ENCODE measurements at regions not wholly inside any gene's neighbourhood (a gene's known extent, or its start where the extent isn't known, plus 50 kb on each side); places are given as distances from the start of the nearest gene placed in this dataset.

- TF ChIP-seq NFIC (IDR thresholded peaks at IDR 0.05) (no peak), TAF1 (IDR thresholded peaks at IDR 0.05; ENCODE audit: low read depth) (no peak), YY1 (IDR thresholded peaks at IDR 0.05; ENCODE audit: low read depth) (no peak), TEAD4 (IDR thresholded peaks at IDR 0.05) (no peak), FOXM1 (IDR thresholded peaks at IDR 0.05; ENCODE audit: borderline replicate concordance, low read depth) (no peak)
- TF ChIP-seq, protein P1, sequence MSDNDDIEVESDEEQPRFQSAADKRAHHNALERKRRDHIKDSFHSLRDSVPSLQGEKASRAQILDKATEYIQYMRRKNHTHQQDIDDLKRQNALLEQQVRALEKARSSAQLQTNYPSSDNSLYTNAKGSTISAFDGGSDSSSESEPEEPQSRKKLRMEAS (IDR thresholded peaks at IDR 0.05), result no peak
Observed at GRCh38 chr7:91463330-91463729, 199.1 kb downstream of the FZD1 start.

DNA sequence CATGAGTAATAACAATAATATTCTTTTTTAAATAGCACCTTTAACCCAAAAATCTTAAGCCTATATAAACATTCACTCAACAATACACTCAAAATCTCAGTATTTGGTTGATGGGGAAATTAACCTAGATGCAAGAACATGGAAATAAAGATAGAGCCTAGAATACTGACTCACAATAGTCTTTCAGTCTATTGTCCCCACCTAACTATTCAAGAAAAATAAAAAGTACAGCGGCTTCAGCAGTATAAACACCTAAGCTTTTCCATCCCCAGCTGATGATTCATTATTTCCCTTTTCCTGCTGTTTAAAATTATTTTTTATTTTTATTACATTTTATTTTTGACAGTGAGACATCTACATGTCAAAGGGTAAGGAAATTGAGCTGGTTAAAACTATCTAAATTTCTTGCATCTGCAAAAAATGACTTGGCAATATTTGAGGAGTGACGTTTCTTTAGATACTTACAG is 201.4 kb downstream of the FZD1 start:
- no peak for TF ChIP-seq YY1 (IDR thresholded peaks at IDR 0.05; ENCODE audit: low read depth)
- TF ChIP-seq RAD21 (IDR thresholded peaks at IDR 0.05; ENCODE audit: low read depth), result no peak

DNA sequence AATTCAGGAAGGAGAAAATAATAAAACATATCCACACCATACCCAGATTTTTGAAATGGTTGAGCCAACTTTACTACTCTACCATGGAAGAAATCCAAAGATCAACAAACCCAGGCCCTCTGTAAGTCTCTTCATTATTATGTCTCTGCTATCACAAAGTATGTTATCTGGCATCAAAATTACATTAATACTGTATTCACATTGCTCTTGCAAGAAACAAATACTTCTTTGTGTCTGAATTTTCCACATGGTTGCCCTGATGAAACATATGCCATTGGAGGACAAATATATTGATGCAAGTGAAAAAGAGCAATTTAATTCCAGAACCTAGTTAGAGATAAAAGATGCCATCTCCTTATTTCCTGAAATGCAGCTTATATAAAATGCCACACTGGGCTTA is 204.0 kb downstream of the FZD1 start:
- TF ChIP-seq TCF12 (IDR thresholded peaks at IDR 0.05; ENCODE audit: low read depth) (no peak), CREB1 (IDR thresholded peaks at IDR 0.05; ENCODE audit: low read depth) (no peak), ZBTB7A (IDR thresholded peaks at IDR 0.05; ENCODE audit: low read depth) (no peak), NFIC (IDR thresholded peaks at IDR 0.05) (no peak), FOXM1 (IDR thresholded peaks at IDR 0.05; ENCODE audit: borderline replicate concordance, low read depth) (no peak), EGR1 (IDR thresholded peaks at IDR 0.05) (no peak), TEAD4 (IDR thresholded peaks at IDR 0.05) (no peak), YY1 (IDR thresholded peaks at IDR 0.05; ENCODE audit: low read depth) (no peak), CEBPB (IDR thresholded peaks at IDR 0.05) (no peak), USF1 (IDR thresholded peaks at IDR 0.05) (no peak), EP300 (IDR thresholded peaks at IDR 0.05; ENCODE audit: borderline replicate concordance) (no peak), TAF1 (IDR thresholded peaks at IDR 0.05; ENCODE audit: low read depth) (no peak), RAD21 (IDR thresholded peaks at IDR 0.05; ENCODE audit: low read depth) (no peak)
- TF ChIP-seq, protein P1 (IDR thresholded peaks at IDR 0.05), result no peak
- TF ChIP-seq, protein P2, sequence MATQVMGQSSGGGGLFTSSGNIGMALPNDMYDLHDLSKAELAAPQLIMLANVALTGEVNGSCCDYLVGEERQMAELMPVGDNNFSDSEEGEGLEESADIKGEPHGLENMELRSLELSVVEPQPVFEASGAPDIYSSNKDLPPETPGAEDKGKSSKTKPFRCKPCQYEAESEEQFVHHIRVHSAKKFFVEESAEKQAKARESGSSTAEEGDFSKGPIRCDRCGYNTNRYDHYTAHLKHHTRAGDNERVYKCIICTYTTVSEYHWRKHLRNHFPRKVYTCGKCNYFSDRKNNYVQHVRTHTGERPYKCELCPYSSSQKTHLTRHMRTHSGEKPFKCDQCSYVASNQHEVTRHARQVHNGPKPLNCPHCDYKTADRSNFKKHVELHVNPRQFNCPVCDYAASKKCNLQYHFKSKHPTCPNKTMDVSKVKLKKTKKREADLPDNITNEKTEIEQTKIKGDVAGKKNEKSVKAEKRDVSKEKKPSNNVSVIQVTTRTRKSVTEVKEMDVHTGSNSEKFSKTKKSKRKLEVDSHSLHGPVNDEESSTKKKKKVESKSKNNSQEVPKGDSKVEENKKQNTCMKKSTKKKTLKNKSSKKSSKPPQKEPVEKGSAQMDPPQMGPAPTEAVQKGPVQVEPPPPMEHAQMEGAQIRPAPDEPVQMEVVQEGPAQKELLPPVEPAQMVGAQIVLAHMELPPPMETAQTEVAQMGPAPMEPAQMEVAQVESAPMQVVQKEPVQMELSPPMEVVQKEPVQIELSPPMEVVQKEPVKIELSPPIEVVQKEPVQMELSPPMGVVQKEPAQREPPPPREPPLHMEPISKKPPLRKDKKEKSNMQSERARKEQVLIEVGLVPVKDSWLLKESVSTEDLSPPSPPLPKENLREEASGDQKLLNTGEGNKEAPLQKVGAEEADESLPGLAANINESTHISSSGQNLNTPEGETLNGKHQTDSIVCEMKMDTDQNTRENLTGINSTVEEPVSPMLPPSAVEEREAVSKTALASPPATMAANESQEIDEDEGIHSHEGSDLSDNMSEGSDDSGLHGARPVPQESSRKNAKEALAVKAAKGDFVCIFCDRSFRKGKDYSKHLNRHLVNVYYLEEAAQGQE (IDR thresholded peaks at IDR 0.05; ENCODE audit: low read depth), result no peak

- no peak for TF ChIP-seq TCF12 (IDR thresholded peaks at IDR 0.05; ENCODE audit: low read depth)
- no peak for TF ChIP-seq EP300 (IDR thresholded peaks at IDR 0.05; ENCODE audit: borderline replicate concordance)
- no peak for TF ChIP-seq ZBTB7A (IDR thresholded peaks at IDR 0.05; ENCODE audit: low read depth)
- no peak for TF ChIP-seq EGR1 (IDR thresholded peaks at IDR 0.05)
- no peak for TF ChIP-seq USF1 (IDR thresholded peaks at IDR 0.05)
- TF ChIP-seq CREB1 (IDR thresholded peaks at IDR 0.05; ENCODE audit: low read depth), result no peak
- no peak for TF ChIP-seq CEBPB (IDR thresholded peaks at IDR 0.05)
- no peak for TF ChIP-seq NFIC (IDR thresholded peaks at IDR 0.05)
- no peak for TF ChIP-seq FOXM1 (IDR thresholded peaks at IDR 0.05; ENCODE audit: borderline replicate concordance, low read depth)
- TF ChIP-seq TAF1 (IDR thresholded peaks at IDR 0.05; ENCODE audit: low read depth), result no peak
- TF ChIP-seq, protein P1 (IDR thresholded peaks at IDR 0.05), result no peak
- TF ChIP-seq YY1 (IDR thresholded peaks at IDR 0.05; ENCODE audit: low read depth), result no peak
- TF ChIP-seq, protein P2 (IDR thresholded peaks at IDR 0.05; ENCODE audit: low read depth), result no peak
- no peak for TF ChIP-seq RAD21 (IDR thresholded peaks at IDR 0.05; ENCODE audit: low read depth)
- TF ChIP-seq TEAD4 (IDR thresholded peaks at IDR 0.05), result no peak
Observed at GRCh38 chr7:91473619-91474018, 209.4 kb downstream of the FZD1 start.

DNA sequence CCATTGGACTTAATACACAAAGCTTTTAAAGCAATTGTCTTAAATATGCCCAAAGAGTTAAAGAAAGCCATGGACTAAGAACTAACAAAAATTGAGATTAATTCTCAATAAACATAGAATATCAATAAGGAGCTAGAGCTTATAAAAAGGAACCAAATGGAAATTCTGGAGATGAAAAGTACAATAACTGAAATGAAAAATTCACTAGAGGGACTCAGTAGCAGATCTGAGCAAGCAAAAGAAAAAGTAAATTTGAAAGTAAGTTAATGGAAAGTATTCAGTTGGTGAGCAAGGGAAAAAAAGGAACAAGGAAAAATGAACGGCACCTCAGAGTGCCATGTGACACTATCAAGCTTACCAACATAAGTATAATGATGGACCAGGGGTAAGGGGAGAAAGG is 209.8 kb downstream of the FZD1 start:
- no peak for TF ChIP-seq EGR1 (IDR thresholded peaks at IDR 0.05)
- no peak for TF ChIP-seq NFIC (IDR thresholded peaks at IDR 0.05)
- TF ChIP-seq YY1 (IDR thresholded peaks at IDR 0.05; ENCODE audit: low read depth), result no peak
- no peak for TF ChIP-seq FOXM1 (IDR thresholded peaks at IDR 0.05; ENCODE audit: borderline replicate concordance, low read depth)
- no peak for TF ChIP-seq TEAD4 (IDR thresholded peaks at IDR 0.05)
- no peak for TF ChIP-seq TAF1 (IDR thresholded peaks at IDR 0.05; ENCODE audit: low read depth)
- TF ChIP-seq, protein P1 (IDR thresholded peaks at IDR 0.05), result no peak
- TF ChIP-seq RAD21 (IDR thresholded peaks at IDR 0.05; ENCODE audit: low read depth), result no peak
- TF ChIP-seq CEBPB (IDR thresholded peaks at IDR 0.05), result no peak
- TF ChIP-seq EP300 (IDR thresholded peaks at IDR 0.05; ENCODE audit: borderline replicate concordance), result no peak
- TF ChIP-seq TCF12 (IDR thresholded peaks at IDR 0.05; ENCODE audit: low read depth), result no peak
- TF ChIP-seq USF1 (IDR thresholded peaks at IDR 0.05), result no peak
- TF ChIP-seq ZBTB7A (IDR thresholded peaks at IDR 0.05; ENCODE audit: low read depth), result no peak
- TF ChIP-seq CREB1 (IDR thresholded peaks at IDR 0.05; ENCODE audit: low read depth), result no peak
- TF ChIP-seq, protein P2 (IDR thresholded peaks at IDR 0.05; ENCODE audit: low read depth), result no peak

All from Ishikawa (cell line).